ENCODE measurements at regions not wholly inside any gene's neighbourhood (a gene's known extent, or its start where the extent isn't known, plus 50 kb on each side); places are given as distances from the start of the nearest gene placed in this dataset.

GRCh38 chrX:30504309-30504708 is 73.3 kb downstream of the TASL start:
- DNase-seq = peak; percentile 19

GRCh38 chrX:30495468-30495867 is 82.1 kb downstream of the TASL start:
- no peak for DNase-seq

- DNase-seq = no peak
These were observed 84.2 kb downstream of the TASL start for GRCh38 chrX:30493348-30493747.

- DNase-seq = no peak
These were observed 88.2 kb downstream of the TASL start for GRCh38 chrX:30489323-30489722.

GRCh38 chrX:30488092-30488491 is 89.5 kb downstream of the TASL start:
- no peak for DNase-seq

GRCh38 chrX:30483996-30484395 is 93.6 kb downstream of the TASL start:
- DNase-seq = no peak

- no peak for DNase-seq
These were observed 109.1 kb downstream of the TASL start for GRCh38 chrX:30468471-30468870.

All from inflammatory macrophage treated with lipopolysaccharide for 4 hours (primary cell).